Heart left ventricle (tissue), 13 donors: ENCODE measurements at regions not wholly inside any gene's neighbourhood (a gene's known extent, or its start where the extent isn't known, plus 50 kb on each side); places are given as distances from the start of the nearest gene placed in this dataset.

Experiments used
- POLR2A ChIP-seq, 2 donors: fragments of 450-650 bp; IDR thresholded peaks; one replicate each; pipeline ENCODE4 v1.6.1; 2017; ENCODE audit warnings: antibody characterized with exemption in 2 of 2, mild to moderate bottlenecking in 2 of 2, moderate library complexity in 2 of 2
- TF ChIP-seq, protein P1 (sequence below), 12 donors: fragments of 200-600 bp; sonication (generic) in 4 of 12; IDR thresholded peaks; one replicate each; pipeline versions ENCODE4 v1.5.0 to v1.8.0; 2018 to 2022; ENCODE audit warnings: antibody characterized with exemption in 12 of 12, mild to moderate bottlenecking in 5 of 12
- donor health status: ischemic (EF 13 %, LVEDD 7.1; RV severe dilation, severe dysfunction).
- donor health status: DM: no; HTN: yes; CAD: no.
- donor health status: DM: no; HTN: no; CAD: no.
- donor health status: ischemic (EF 25% LVEDD 6.9; RV normal size, moderate dysfunction).
- donor health status: ischemic (EF 25% LVEDD 5.7; RV mildly dilated, moderate dysfunction).
- donor health status: ischemic (EF 35%, LVEDD 5.7; RV mildly dilated, moderate dysfunction).
- donor health status: nonischemic (EF 11% LVEDD 7.7; RV severe dilation, severe dysfunction).
- donor health status: DM: yes; HTN: yes; CAD: no.
- donor health status: PGD.
- donor health status: ischemic (EF 29% LVEDD 5.4; RV normal size, mild dysfunction).
- donor health status: nonischemic (EF 23%, LVEDD 6.1; RV moderate dilation, normal function).

DNA sequence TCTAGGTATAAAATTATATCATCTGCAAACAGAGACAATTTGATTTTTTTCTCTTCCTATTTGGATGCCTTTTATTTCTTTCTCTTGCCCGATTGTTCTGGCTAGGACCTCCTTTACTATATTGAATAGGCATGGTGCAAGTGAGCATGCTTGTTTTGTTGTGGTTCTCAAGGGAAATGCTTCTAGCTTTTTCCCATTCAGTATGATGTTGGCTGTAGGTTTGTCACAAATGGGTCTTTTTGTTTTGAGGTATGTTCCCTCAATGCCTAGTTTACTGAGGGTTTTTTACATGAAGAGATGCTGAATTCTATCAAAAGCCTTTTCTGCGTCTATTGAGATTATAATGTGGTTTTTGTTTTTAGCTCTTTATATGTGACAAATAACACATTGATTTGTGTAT lies 198.2 kb upstream of the GHR start:
- TF ChIP-seq, protein P1, sequence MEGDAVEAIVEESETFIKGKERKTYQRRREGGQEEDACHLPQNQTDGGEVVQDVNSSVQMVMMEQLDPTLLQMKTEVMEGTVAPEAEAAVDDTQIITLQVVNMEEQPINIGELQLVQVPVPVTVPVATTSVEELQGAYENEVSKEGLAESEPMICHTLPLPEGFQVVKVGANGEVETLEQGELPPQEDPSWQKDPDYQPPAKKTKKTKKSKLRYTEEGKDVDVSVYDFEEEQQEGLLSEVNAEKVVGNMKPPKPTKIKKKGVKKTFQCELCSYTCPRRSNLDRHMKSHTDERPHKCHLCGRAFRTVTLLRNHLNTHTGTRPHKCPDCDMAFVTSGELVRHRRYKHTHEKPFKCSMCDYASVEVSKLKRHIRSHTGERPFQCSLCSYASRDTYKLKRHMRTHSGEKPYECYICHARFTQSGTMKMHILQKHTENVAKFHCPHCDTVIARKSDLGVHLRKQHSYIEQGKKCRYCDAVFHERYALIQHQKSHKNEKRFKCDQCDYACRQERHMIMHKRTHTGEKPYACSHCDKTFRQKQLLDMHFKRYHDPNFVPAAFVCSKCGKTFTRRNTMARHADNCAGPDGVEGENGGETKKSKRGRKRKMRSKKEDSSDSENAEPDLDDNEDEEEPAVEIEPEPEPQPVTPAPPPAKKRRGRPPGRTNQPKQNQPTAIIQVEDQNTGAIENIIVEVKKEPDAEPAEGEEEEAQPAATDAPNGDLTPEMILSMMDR (IDR thresholded peaks at IDR 0.05), result no peak
- no peak for TF ChIP-seq POLR2A (IDR thresholded peaks at IDR 0.05)
